Astrocyte (in vitro differentiated cells and primary cell): ENCODE measurements at regions not wholly inside any gene's neighbourhood (a gene's known extent, or its start where the extent isn't known, plus 50 kb on each side); places are given as distances from the start of the nearest gene placed in this dataset.

Source experiments
- EZH2 ChIP-seq: IDR thresholded peaks from 2 replicates; pipeline ENCODE4 v1.6.1; 2012; ENCODE audit warnings: mild to moderate bottlenecking, low read length, inconsistent platforms; ENCODE audit not compliant: insufficient read depth
- TF ChIP-seq, protein P1 (sequence below): IDR thresholded peaks from 2 replicates; pipeline ENCODE4 v1.5.1; 2011; ENCODE audit warnings: low read depth, mild to moderate bottlenecking, inconsistent platforms, low read length, moderate library complexity; ENCODE audit not compliant: insufficient read depth

DNA sequence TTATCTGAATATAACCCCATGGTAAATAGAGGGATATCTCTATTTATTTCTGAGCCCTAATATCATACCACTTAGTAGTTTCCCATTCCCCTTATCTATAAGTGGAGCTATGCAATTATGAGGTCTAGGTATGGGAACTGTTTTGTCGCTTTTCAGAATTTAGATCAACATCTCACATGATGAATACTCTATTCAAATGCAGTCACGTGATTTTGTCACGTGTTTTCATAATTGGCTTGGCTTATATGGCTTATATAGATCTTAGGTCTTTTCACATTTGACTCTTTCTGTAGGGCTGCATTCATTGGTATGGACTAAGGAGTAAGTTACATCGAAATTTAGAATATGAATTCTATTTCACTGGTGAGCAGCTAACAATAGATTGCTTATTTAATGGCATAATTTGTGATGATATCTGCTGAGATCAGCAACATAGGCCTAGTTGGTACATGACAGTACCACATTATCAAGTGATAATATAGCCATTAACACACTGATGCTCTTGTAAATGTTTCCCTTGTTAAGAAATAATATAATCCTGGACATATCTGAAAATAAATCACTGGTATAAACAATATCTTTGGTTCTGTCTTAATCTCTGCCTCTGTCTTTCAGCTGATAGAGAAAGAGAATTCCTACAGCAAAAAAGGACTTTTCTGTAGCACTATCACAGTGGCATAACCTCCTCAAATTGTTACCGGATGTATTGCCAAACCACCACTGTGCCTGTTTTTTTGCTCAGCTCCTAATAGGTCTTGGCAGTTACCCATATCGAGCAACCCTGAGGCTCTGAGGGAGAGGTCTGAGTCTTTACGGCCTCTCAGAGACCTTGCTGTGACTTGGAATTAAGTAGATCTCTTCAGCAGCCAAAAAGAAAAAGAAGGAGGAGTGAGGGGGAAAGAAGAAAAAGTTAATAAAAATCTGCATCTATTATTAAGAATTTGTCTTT is 357.1 kb downstream of the ZPLD1 start:
- TF ChIP-seq, protein P1, sequence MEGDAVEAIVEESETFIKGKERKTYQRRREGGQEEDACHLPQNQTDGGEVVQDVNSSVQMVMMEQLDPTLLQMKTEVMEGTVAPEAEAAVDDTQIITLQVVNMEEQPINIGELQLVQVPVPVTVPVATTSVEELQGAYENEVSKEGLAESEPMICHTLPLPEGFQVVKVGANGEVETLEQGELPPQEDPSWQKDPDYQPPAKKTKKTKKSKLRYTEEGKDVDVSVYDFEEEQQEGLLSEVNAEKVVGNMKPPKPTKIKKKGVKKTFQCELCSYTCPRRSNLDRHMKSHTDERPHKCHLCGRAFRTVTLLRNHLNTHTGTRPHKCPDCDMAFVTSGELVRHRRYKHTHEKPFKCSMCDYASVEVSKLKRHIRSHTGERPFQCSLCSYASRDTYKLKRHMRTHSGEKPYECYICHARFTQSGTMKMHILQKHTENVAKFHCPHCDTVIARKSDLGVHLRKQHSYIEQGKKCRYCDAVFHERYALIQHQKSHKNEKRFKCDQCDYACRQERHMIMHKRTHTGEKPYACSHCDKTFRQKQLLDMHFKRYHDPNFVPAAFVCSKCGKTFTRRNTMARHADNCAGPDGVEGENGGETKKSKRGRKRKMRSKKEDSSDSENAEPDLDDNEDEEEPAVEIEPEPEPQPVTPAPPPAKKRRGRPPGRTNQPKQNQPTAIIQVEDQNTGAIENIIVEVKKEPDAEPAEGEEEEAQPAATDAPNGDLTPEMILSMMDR: no peak
- TF ChIP-seq EZH2: no peak
